Stimulated activated CD4-positive, alpha-beta T cell treated with anti-CD3 and anti-CD28 coated beads, Interleukin-12 subunit alpha, Interleukin-12 subunit beta, amount 100 ng/mL, for 24 hours (primary cell): ENCODE measurements at regions not wholly inside any gene's neighbourhood (a gene's known extent, or its start where the extent isn't known, plus 50 kb on each side); places are given as distances from the start of the nearest gene placed in this dataset.

ENCODE experiments used
- DNase-seq, 2 experiments: peaks; one replicate each; pipeline ENCODE4 v3.0.0-alpha.2; 2020; ENCODE audit warnings: low read depth in 2 of 2

- DNase-seq = no peak
These were observed 389.1 kb downstream of the PBX1 start for GRCh38 chr1:164948101-164948500.

GRCh38 chr1:164937291-164937690 is 378.3 kb downstream of the PBX1 start:
- DNase-seq = no peak

- DNase-seq = no peak
These were observed 373.6 kb downstream of the PBX1 start for GRCh38 chr1:164932580-164932979.

- DNase-seq = no peak
These were observed 371.8 kb downstream of the PBX1 start for GRCh38 chr1:164930833-164931232.

GRCh38 chr1:164930241-164930640 is 371.3 kb downstream of the PBX1 start:
- DNase-seq = no peak

- no peak for DNase-seq
These were observed 369.3 kb downstream of the PBX1 start for GRCh38 chr1:164928232-164928812.

- DNase-seq = no peak
These were observed 367.1 kb downstream of the PBX1 start for GRCh38 chr1:164926107-164926506.

- no peak for DNase-seq
These were observed 363.6 kb downstream of the PBX1 start for GRCh38 chr1:164922585-164922984.

- no peak for DNase-seq
These were observed 362.5 kb downstream of the PBX1 start for GRCh38 chr1:164921493-164921892.

GRCh38 chr1:164918140-164918539 is 359.2 kb downstream of the PBX1 start:
- DNase-seq = no peak

GRCh38 chr1:164914208-164914607 is 355.2 kb downstream of the PBX1 start:
- DNase-seq = no peak

- no peak for DNase-seq
These were observed 353.3 kb downstream of the PBX1 start for GRCh38 chr1:164912290-164912689.

GRCh38 chr1:164910671-164911070 is 351.7 kb downstream of the PBX1 start:
- no peak for DNase-seq

GRCh38 chr1:164907666-164908065 is 348.7 kb downstream of the PBX1 start:
- DNase-seq = no peak

- DNase-seq = no peak
These were observed 346.9 kb downstream of the PBX1 start for GRCh38 chr1:164905869-164906268.

- DNase-seq = no peak
These were observed 343.5 kb downstream of the PBX1 start for GRCh38 chr1:164902491-164902890.
